Endodermal cell (in vitro differentiated cells): ENCODE measurements at regions not wholly inside any gene's neighbourhood (a gene's known extent, or its start where the extent isn't known, plus 50 kb on each side); places are given as distances from the start of the nearest gene placed in this dataset.

Experiments used
- DNase-seq: peaks from one replicate; pipeline ENCODE4 v3.0.0-alpha.2; 2017
- H3K27ac ChIP-seq: 2 replicates; pipeline ENCODE4 v1.5.1; 2013; ENCODE audit warnings: mild to moderate bottlenecking, low read depth, low read length, moderate library complexity
- H3K27me3 ChIP-seq: 2 replicates; pipeline ENCODE4 v1.6.1; 2013; ENCODE audit warnings: mild to moderate bottlenecking, low read length, moderate library complexity; ENCODE audit not compliant: insufficient read depth, control insufficient read depth, poor library complexity, severe bottlenecking
- H3K36me3 ChIP-seq: 2 replicates; pipeline ENCODE4 v1.7.0; 2013; ENCODE audit warnings: mild to moderate bottlenecking, low read length, moderate library complexity; ENCODE audit not compliant: control insufficient read depth, insufficient read depth
- H3K4me1 ChIP-seq: one replicate; pipeline ENCODE4 v1.7.0; 2013; ENCODE audit warnings: low read length; ENCODE audit not compliant: control insufficient read depth, insufficient read depth
- H3K4me3 ChIP-seq: 2 replicates; pipeline ENCODE4 v1.5.1; 2013; ENCODE audit warnings: mild to moderate bottlenecking, low read length, moderate library complexity
- H3K9ac ChIP-seq: 2 replicates; pipeline ENCODE4 v1.6.1; 2013; ENCODE audit warnings: mild to moderate bottlenecking, low read length, moderate library complexity; ENCODE audit not compliant: poor library complexity, severe bottlenecking; ENCODE audit errors: extremely low read depth
- H3K9me3 ChIP-seq: 2 replicates; pipeline ENCODE4 v1.6.1; 2013; ENCODE audit warnings: mild to moderate bottlenecking, low read length, moderate library complexity; ENCODE audit not compliant: control insufficient read depth
- H3K27ac Mint-ChIP-seq: 2 replicates; pipeline ENCODE4 v1.8.0; 2020; ENCODE audit warnings: mixed read lengths
- H3K27me3 Mint-ChIP-seq: 2 replicates; pipeline ENCODE4 v1.8.0; 2021; ENCODE audit warnings: mild to moderate bottlenecking, mixed read lengths; ENCODE audit not compliant: insufficient read depth
- H3K36me3 Mint-ChIP-seq: 2 replicates; pipeline ENCODE4 v1.8.0; 2020; ENCODE audit warnings: low read depth, mixed read lengths
- H3K4me1 Mint-ChIP-seq: 2 replicates; pipeline ENCODE4 v1.8.0; 2020; ENCODE audit warnings: mixed read lengths
- H3K4me3 Mint-ChIP-seq: 2 replicates; pipeline ENCODE4 v1.8.0; 2020; ENCODE audit warnings: mild to moderate bottlenecking, moderate library complexity, mixed read lengths
- H3K9me3 Mint-ChIP-seq: 2 replicates; pipeline ENCODE4 v1.8.0; 2020; ENCODE audit warnings: mild to moderate bottlenecking, mixed read lengths
- CTCF ChIP-seq: fragments of 200-600 bp; sonication (generic); conservative IDR thresholded peaks from 2 replicates; pipeline ENCODE4 v1.5.0; 2021; ENCODE audit warnings: antibody characterized with exemption, mild to moderate bottlenecking
- WGBS, 2 experiments: methylation state at CpG; one replicate each; pipeline versions ENCODE4 v1.1.5 to v1.1.7; 2013; ENCODE audit warnings: missing lambda C conversion rate in 2 of 2, mixed read lengths in 1 of 2; ENCODE audit not compliant: insufficient coverage in 1 of 2, insufficient read length in 1 of 2; 5-methylcytosine and 5-hydroxymethylcytosine counted together

- H3K27me3 ChIP-seq = no peaks in the 10 kb centered on the region
Observed at GRCh38 chr14:48731260-48731659, 854.9 kb downstream of the RPS29 start.

GRCh38 chr14:48726080-48726642, 860.0 kb downstream of the RPS29 start:
- peak overlapping the region; percentile 46 for H3K27ac Mint-ChIP-seq

More at GRCh38 chr14:48731260-48731659, 854.9 kb downstream of the RPS29 start:
- Histone ChIP-seq H3K36me3 (no peaks in the 10 kb centered on the region), H3K9me3 (peaks cover 20% of the 10 kb centered on the region), H3K27ac (no peak overlapping the region), H3K4me1 (no peaks in the 10 kb centered on the region), H3K9ac (no peak overlapping the region), H3K4me3 (no peak overlapping the region)
- Mint-ChIP-seq H3K27ac (no peak overlapping the region), H3K36me3 (peaks cover 2% of the 10 kb centered on the region), H3K4me3 (no peak overlapping the region), H3K4me1 (no peaks in the 10 kb centered on the region), H3K27me3 (no peaks in the 10 kb centered on the region), H3K9me3 (peaks cover 28% of the 10 kb centered on the region)
- TF ChIP-seq CTCF = no peak
- WGBS, 2 experiments = 86 to 93% methylated on average over 2 of the region's 2 CpGs
- DNase-seq = no peak

GRCh38 chr14:48725051-48725734, 861.0 kb downstream of the RPS29 start:
- H3K27ac Mint-ChIP-seq = no peak overlapping the region
- WGBS, 2 experiments = 95 to 96% methylated on average over 3 to 6 of the region's 6 CpGs
- no peak overlapping the region for H3K27ac ChIP-seq

More at GRCh38 chr14:48726080-48726642, 860.0 kb downstream of the RPS29 start:
- WGBS, 2 experiments = 93 to 98% methylated on average over 5 to 6 of the region's 6 CpGs
- no peaks in the 10 kb centered on the region for H3K9me3 Mint-ChIP-seq
- no peaks in the 10 kb centered on the region for H3K36me3 Mint-ChIP-seq
- no peaks in the 10 kb centered on the region for H3K9me3 ChIP-seq
- H3K4me3 ChIP-seq = no peak overlapping the region
- no peak overlapping the region for H3K9ac ChIP-seq
- no peak for DNase-seq
- no peaks in the 10 kb centered on the region for H3K27me3 Mint-ChIP-seq
- H3K27me3 ChIP-seq = no peaks in the 10 kb centered on the region
- H3K27ac ChIP-seq = no peak overlapping the region
- H3K36me3 ChIP-seq = no peaks in the 10 kb centered on the region
- TF ChIP-seq CTCF = no peak
- peaks cover 3% of the 10 kb centered on the region for H3K4me1 ChIP-seq
- H3K4me3 Mint-ChIP-seq = no peak overlapping the region
- H3K4me1 Mint-ChIP-seq = peaks cover 9% of the 10 kb centered on the region

More at GRCh38 chr14:48725051-48725734, 861.0 kb downstream of the RPS29 start:
- Histone ChIP-seq H3K9me3 (no peaks in the 10 kb centered on the region), H3K36me3 (no peaks in the 10 kb centered on the region), H3K4me1 (peaks cover 3% of the 10 kb centered on the region), H3K9ac (no peak overlapping the region), H3K4me3 (no peak overlapping the region), H3K27me3 (no peaks in the 10 kb centered on the region)
- H3K36me3 Mint-ChIP-seq = no peaks in the 10 kb centered on the region
- H3K4me3 Mint-ChIP-seq = no peak overlapping the region
- no peaks in the 10 kb centered on the region for H3K9me3 Mint-ChIP-seq
- DNase-seq = no peak
- TF ChIP-seq CTCF = no peak
- H3K4me1 Mint-ChIP-seq = peaks cover 9% of the 10 kb centered on the region
- H3K27me3 Mint-ChIP-seq = no peaks in the 10 kb centered on the region
